ENCODE measurements at regions not wholly inside any gene's neighbourhood (a gene's known extent, or its start where the extent isn't known, plus 50 kb on each side); places are given as distances from the start of the nearest gene placed in this dataset.
"Not testable (repeated sequence)": the region's sequence is repeated elsewhere in the genome, so short reads cannot be mapped to it uniquely, and the experiment has no call there.

DNA sequence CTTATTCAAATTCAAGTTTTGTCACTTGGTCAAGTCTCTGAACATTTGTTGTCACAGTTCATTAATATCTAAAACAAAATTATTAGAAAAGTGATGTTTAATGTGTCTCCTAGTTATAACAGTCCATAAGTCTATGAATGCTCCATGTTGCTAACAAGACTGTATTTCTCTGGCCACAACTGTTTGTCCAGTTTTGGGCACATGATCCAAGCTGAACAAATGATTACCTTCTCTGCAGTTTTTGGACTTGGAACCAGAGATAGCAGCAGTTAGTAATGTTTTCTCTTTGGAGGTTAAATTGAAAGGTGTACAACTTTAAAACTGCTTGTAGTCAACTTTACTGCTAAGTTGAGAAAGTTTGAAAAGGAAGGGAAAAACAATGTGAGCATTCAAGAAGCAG is 84.7 kb upstream of the NOX4 start:
- not testable (repeated sequence) for H3K9ac ChIP-seq (ENCODE audit: low read length); H3K27ac ChIP-seq (ENCODE audit: low read length); H3K79me2 ChIP-seq (ENCODE audit: low read length); H3K4me2 ChIP-seq (ENCODE audit: low read length); H3K27me3 ChIP-seq (ENCODE audit: low read depth, low read length); H3K9me3 ChIP-seq (ENCODE audit: insufficient read depth, low read length); H4K20me1 ChIP-seq (ENCODE audit: insufficient read depth, low read length); H2AFZ ChIP-seq (ENCODE audit: low read depth, low read length); H3K4me3 ChIP-seq (ENCODE audit: low read length); H3K36me3 ChIP-seq (replicated peaks; ENCODE audit: low read depth, low read length); H3K4me1 ChIP-seq (ENCODE audit: low read length)

DNA sequence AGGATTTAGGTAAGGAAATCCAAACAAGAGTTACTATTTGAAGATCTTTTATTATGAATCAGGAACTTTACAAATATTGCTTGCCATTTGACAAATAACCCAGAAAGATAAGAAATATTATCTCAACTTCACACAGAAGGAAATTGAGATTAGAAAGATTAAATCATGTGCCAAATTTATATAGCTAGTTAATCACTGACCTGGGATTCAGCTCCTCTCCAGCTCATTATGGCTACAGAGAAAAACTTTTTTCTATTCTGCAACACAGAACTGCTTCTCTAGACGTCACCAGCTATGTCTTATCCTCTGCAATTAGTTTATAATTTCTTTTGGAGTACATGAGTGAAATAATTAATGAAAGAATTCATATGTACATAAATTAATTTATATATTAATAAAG is 86.3 kb upstream of the NOX4 start:
- not testable (repeated sequence) for H2AFZ ChIP-seq (ENCODE audit: low read depth, low read length); H3K4me1 ChIP-seq (ENCODE audit: low read length); H3K79me2 ChIP-seq (ENCODE audit: low read length)

DNA sequence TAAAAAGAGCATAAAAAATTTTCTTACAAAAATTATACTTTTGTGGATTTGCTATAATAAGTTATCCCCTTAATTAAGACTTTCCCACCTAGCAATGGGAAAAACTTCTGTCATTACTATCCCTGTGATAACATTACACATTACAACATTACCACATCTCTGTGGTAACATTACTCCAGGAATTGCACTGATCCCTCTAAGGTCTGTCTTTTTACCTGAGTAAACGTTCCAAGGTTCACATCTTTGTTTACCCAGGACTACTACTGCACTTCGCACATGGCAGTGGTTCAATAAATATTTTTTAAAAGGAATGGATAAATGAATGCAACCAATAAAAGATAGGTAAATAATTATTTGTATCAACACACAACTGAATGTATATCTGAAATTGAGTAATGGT is 92.4 kb upstream of the NOX4 start:
- H3K27me3 ChIP-seq (ENCODE audit: low read depth, low read length) = no peaks in the 10 kb centered on the region
- H3K36me3 ChIP-seq (replicated peaks; ENCODE audit: low read depth, low read length) = no peaks in the 10 kb centered on the region
- H2AFZ ChIP-seq (ENCODE audit: low read depth, low read length) = no peak overlapping the region
- H4K20me1 ChIP-seq (ENCODE audit: insufficient read depth, low read length) = no peaks in the 10 kb centered on the region
- no peak overlapping the region for H3K4me2 ChIP-seq (ENCODE audit: low read length)
- no peak overlapping the region for H3K4me3 ChIP-seq (ENCODE audit: low read length)
- H3K27ac ChIP-seq (ENCODE audit: low read length) = no peak overlapping the region
- H3K79me2 ChIP-seq (ENCODE audit: low read length) = no peaks in the 10 kb centered on the region
- H3K9me3 ChIP-seq (ENCODE audit: insufficient read depth, low read length) = no peaks in the 10 kb centered on the region
- TF ChIP-seq, protein P1, sequence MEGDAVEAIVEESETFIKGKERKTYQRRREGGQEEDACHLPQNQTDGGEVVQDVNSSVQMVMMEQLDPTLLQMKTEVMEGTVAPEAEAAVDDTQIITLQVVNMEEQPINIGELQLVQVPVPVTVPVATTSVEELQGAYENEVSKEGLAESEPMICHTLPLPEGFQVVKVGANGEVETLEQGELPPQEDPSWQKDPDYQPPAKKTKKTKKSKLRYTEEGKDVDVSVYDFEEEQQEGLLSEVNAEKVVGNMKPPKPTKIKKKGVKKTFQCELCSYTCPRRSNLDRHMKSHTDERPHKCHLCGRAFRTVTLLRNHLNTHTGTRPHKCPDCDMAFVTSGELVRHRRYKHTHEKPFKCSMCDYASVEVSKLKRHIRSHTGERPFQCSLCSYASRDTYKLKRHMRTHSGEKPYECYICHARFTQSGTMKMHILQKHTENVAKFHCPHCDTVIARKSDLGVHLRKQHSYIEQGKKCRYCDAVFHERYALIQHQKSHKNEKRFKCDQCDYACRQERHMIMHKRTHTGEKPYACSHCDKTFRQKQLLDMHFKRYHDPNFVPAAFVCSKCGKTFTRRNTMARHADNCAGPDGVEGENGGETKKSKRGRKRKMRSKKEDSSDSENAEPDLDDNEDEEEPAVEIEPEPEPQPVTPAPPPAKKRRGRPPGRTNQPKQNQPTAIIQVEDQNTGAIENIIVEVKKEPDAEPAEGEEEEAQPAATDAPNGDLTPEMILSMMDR (IDR thresholded peaks at IDR 0.05; ENCODE audit: low read depth, low read length) = no peak
- TF ChIP-seq EZH2phosphoT487 (IDR thresholded peaks at IDR 0.05; ENCODE audit: low read depth) = no peak
- no peak overlapping the region for H3K9ac ChIP-seq (ENCODE audit: low read length)
- no peaks in the 10 kb centered on the region for H3K4me1 ChIP-seq (ENCODE audit: low read length)

More for the DNA sequence above, 86.3 kb upstream of the NOX4 start:
- not testable (repeated sequence) for H3K4me2 ChIP-seq (ENCODE audit: low read length); H3K9ac ChIP-seq (ENCODE audit: low read length); H3K27ac ChIP-seq (ENCODE audit: low read length); H3K9me3 ChIP-seq (ENCODE audit: insufficient read depth, low read length); H3K36me3 ChIP-seq (replicated peaks; ENCODE audit: low read depth, low read length); H3K4me3 ChIP-seq (ENCODE audit: low read length); H4K20me1 ChIP-seq (ENCODE audit: insufficient read depth, low read length); H3K27me3 ChIP-seq (ENCODE audit: low read depth, low read length)

DNA sequence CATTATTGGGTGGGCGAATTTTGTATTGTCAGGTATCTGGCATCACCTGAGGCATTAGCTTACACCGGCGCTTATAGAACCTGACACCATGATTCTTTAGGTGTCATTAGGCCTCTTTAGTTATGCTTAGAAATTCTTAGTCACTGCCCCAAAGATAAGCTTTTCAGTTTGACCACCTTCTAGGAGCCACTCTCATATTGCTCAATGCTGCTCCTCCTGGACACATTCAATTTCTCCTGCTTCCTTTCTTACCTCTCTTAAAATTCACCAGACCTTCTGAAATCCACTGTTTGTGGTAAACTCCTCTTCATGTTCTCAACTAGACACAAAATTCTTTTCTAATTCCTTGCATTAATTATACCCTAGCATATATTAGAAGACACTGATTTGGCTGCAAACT is 93.9 kb upstream of the NOX4 start:
- not testable (repeated sequence) for H3K9ac ChIP-seq (ENCODE audit: low read length); H3K36me3 ChIP-seq (replicated peaks; ENCODE audit: low read depth, low read length); H3K27ac ChIP-seq (ENCODE audit: low read length)

GRCh38 chr11:89585471-89585870 is 94.3 kb upstream of the NOX4 start:
- H3K9me3 ChIP-seq (ENCODE audit: insufficient read depth, low read length); H3K4me2 ChIP-seq (ENCODE audit: low read length); H3K4me1 ChIP-seq (ENCODE audit: low read length); H3K27me3 ChIP-seq (ENCODE audit: low read depth, low read length); H4K20me1 ChIP-seq (ENCODE audit: insufficient read depth, low read length); H3K36me3 ChIP-seq (replicated peaks; ENCODE audit: low read depth, low read length); H2AFZ ChIP-seq (ENCODE audit: low read depth, low read length); H3K79me2 ChIP-seq (ENCODE audit: low read length); H3K9ac ChIP-seq (ENCODE audit: low read length); H3K4me3 ChIP-seq (ENCODE audit: low read length); H3K27ac ChIP-seq (ENCODE audit: low read length): not testable (repeated sequence)

More for the DNA sequence above, 93.9 kb upstream of the NOX4 start:
- H2AFZ ChIP-seq (ENCODE audit: low read depth, low read length); H3K4me2 ChIP-seq (ENCODE audit: low read length); H3K9me3 ChIP-seq (ENCODE audit: insufficient read depth, low read length); H4K20me1 ChIP-seq (ENCODE audit: insufficient read depth, low read length); H3K79me2 ChIP-seq (ENCODE audit: low read length); H3K27me3 ChIP-seq (ENCODE audit: low read depth, low read length); H3K4me1 ChIP-seq (ENCODE audit: low read length); H3K4me3 ChIP-seq (ENCODE audit: low read length): not testable (repeated sequence)

DNA sequence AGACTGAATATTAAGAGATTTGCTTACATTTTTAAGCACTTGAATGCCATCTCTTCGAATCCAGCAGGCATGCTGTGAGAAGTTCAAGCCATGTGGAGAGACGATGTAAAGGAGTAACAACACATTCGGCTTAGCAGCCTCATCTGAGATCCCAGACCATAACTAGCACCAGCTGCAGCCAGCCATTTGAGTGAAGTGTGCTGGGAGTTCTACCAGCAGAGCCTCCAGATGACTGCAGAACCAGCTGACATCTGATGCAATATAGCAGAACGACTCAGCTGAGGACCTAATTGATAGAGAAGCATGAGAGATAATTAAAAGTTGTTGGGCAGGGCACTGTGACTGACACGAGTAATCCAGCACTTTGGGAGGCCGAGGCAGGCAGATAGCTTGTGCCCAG is 98.2 kb upstream of the NOX4 start:
- H3K27ac ChIP-seq (ENCODE audit: low read length); H2AFZ ChIP-seq (ENCODE audit: low read depth, low read length); H3K4me3 ChIP-seq (ENCODE audit: low read length); H3K9me3 ChIP-seq (ENCODE audit: insufficient read depth, low read length); H3K27me3 ChIP-seq (ENCODE audit: low read depth, low read length); H3K36me3 ChIP-seq (replicated peaks; ENCODE audit: low read depth, low read length); H3K4me1 ChIP-seq (ENCODE audit: low read length); H4K20me1 ChIP-seq (ENCODE audit: insufficient read depth, low read length); H3K79me2 ChIP-seq (ENCODE audit: low read length); H3K4me2 ChIP-seq (ENCODE audit: low read length); H3K9ac ChIP-seq (ENCODE audit: low read length): not testable (repeated sequence)

DNA sequence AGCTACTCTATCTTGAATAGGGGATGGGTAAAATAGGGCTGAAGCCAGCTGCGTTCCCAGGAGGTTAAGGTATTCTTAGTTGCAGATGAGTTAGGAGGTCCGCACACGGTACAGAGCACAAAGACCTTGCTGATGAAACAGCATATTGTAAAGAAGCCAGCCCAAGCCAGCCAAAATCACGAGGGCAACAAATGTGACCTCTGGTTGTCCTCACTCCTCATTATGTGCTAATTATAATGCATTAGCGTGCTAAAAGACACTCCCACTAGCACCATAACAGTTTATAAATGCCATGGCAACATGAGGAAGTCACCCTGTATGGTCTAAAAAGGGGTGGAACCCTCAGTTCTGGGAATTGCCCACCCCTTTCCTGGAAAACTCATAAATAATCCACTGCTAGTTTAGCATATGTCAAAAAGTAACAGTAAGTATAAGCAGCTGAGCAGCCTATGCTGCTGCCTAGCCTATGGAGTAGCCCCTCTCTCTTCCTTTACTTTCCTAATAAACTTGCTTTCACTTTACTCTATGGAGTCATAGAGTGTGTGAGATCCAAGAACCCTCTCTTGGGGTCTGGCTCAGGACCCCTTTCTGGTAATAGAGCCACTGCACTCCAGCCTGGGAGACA is 98.9 kb upstream of the NOX4 start:
- not testable (repeated sequence) for H3K4me2 ChIP-seq (ENCODE audit: low read length); H3K27ac ChIP-seq (ENCODE audit: low read length); H3K79me2 ChIP-seq (ENCODE audit: low read length); H3K4me1 ChIP-seq (ENCODE audit: low read length); H2AFZ ChIP-seq (ENCODE audit: low read depth, low read length); H3K4me3 ChIP-seq (ENCODE audit: low read length); H3K9me3 ChIP-seq (ENCODE audit: insufficient read depth, low read length); H3K27me3 ChIP-seq (ENCODE audit: low read depth, low read length); H4K20me1 ChIP-seq (ENCODE audit: insufficient read depth, low read length); H3K36me3 ChIP-seq (replicated peaks; ENCODE audit: low read depth, low read length); H3K9ac ChIP-seq (ENCODE audit: low read length)

DNA sequence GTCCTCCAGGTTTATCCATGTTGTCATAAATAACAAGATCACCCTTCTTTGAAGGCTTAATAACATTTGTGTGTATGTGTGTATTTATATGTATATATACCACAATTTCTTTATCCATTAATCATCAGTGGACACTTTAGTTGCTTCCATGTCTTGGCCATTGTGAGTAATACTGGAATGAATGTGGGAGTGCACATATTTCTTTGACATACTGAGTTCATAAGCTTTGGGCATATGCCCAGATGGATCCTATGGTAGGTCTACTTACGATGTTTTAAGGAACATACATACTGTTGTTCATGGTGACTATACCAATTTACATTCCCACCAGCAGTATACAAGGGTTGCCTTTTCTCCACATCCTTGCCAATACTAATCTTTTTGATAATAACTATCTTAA is 108.8 kb upstream of the TRIM77 start:
- not testable (repeated sequence) for H3K4me1 ChIP-seq (ENCODE audit: low read length); H3K36me3 ChIP-seq (replicated peaks; ENCODE audit: low read depth, low read length); H3K79me2 ChIP-seq (ENCODE audit: low read length); H3K9ac ChIP-seq (ENCODE audit: low read length); H3K27me3 ChIP-seq (ENCODE audit: low read depth, low read length); H3K4me3 ChIP-seq (ENCODE audit: low read length); H3K27ac ChIP-seq (ENCODE audit: low read length); H3K9me3 ChIP-seq (ENCODE audit: insufficient read depth, low read length); H2AFZ ChIP-seq (ENCODE audit: low read depth, low read length); H4K20me1 ChIP-seq (ENCODE audit: insufficient read depth, low read length); H3K4me2 ChIP-seq (ENCODE audit: low read length)
